Suprapubic skin (tissue), 4 donors: ENCODE measurements at regions not wholly inside any gene's neighbourhood (a gene's known extent, or its start where the extent isn't known, plus 50 kb on each side); places are given as distances from the start of the nearest gene placed in this dataset.

ENCODE experiments used
- CTCF ChIP-seq, 2 donors: fragments of 200-600 bp in 1 of 2; fragments of 450-650 bp in 1 of 2; sonication (generic) in 1 of 2; IDR thresholded peaks; one replicate each; pipeline ENCODE4 v1.5.1; 2016 to 2019; ENCODE audit warnings: antibody characterized with exemption in 2 of 2, mild to moderate bottlenecking in 1 of 2, moderate library complexity in 1 of 2
- EP300 ChIP-seq: sonication (generic); formaldehyde crosslinking; IDR thresholded peaks from one replicate; pipeline ENCODE4 v1.6.1; 2017; ENCODE audit warnings: antibody characterized with exemption
- POLR2AphosphoS5 ChIP-seq, 3 donors: sonication (generic); formaldehyde crosslinking; IDR thresholded peaks; one replicate each; pipeline ENCODE4 v1.6.1; 2017; ENCODE audit warnings: antibody characterized with exemption in 3 of 3

- no peak for TF ChIP-seq CTCF (IDR thresholded peaks at IDR 0.05)
- TF ChIP-seq POLR2AphosphoS5 (IDR thresholded peaks at IDR 0.05): no peak
- no peak for TF ChIP-seq EP300
These were observed 559.6 kb upstream of the SPRY2 start for GRCh38 chr13:80900561-80900960.
